DOHH2 (cell line): ENCODE measurements at regions not wholly inside any gene's neighbourhood (a gene's known extent, or its start where the extent isn't known, plus 50 kb on each side); places are given as distances from the start of the nearest gene placed in this dataset.

Source experiments
- H3F3A ChIP-seq: fragments of 200-600 bp; sonication (generic), shearing (Covaris generic); 2 replicates; pipeline ENCODE4 v1.6.0; 2016; ENCODE audit warnings: antibody characterized with exemption, mild to moderate bottlenecking; ENCODE audit not compliant: control insufficient read depth, insufficient read depth
- H3K27ac ChIP-seq: fragments of 200-600 bp; sonication (generic); 2 replicates; pipeline ENCODE4 v1.5.1; 2014; ENCODE audit warnings: low read depth, mild to moderate bottlenecking, low read length, moderate library complexity
- H3K27me3 ChIP-seq: fragments of 200-600 bp; sonication (generic); 2 replicates; pipeline ENCODE4 v1.6.1; 2014; ENCODE audit warnings: mild to moderate bottlenecking, low read length, mixed read lengths; ENCODE audit not compliant: control insufficient read depth
- H3K36me3 ChIP-seq: fragments of 200-600 bp; sonication (generic); 2 replicates; pipeline ENCODE4 v1.6.1; 2014; ENCODE audit warnings: mild to moderate bottlenecking, low read length, moderate library complexity, mixed read lengths; ENCODE audit not compliant: control insufficient read depth
- H3K4me1 ChIP-seq: fragments of 200-600 bp; sonication (generic); 2 replicates; pipeline ENCODE4 v1.6.1; 2014; ENCODE audit warnings: mild to moderate bottlenecking, low read length, mixed read lengths; ENCODE audit not compliant: control insufficient read depth
- H3K4me2 ChIP-seq: fragments of 200-600 bp; sonication (generic); 2 replicates; pipeline ENCODE4 v1.6.0; 2014; ENCODE audit warnings: mild to moderate bottlenecking, low read length, moderate library complexity
- H3K4me3 ChIP-seq: fragments of 200-600 bp; sonication (generic); 2 replicates; pipeline ENCODE4 v1.5.1; 2014; ENCODE audit warnings: mild to moderate bottlenecking, low read length, mixed read lengths
- H3K79me2 ChIP-seq: fragments of 200-600 bp; sonication (generic); 2 replicates; pipeline ENCODE4 v1.6.1; 2014; ENCODE audit warnings: mild to moderate bottlenecking, low read length, mixed read lengths; ENCODE audit not compliant: control insufficient read depth
- H3K9me2 ChIP-seq: fragments of 200-600 bp; sonication (generic); replicated peaks from 2 replicates; pipeline ENCODE4 v1.6.1; 2014; ENCODE audit warnings: mild to moderate bottlenecking, low read length, mixed read lengths; ENCODE audit not compliant: control insufficient read depth
- H3K9me3 ChIP-seq: fragments of 200-600 bp; sonication (generic); 2 replicates; pipeline ENCODE4 v1.6.1; 2014; ENCODE audit warnings: antibody characterized with exemption, low read length, mixed read lengths; ENCODE audit not compliant: control insufficient read depth, insufficient read depth
- H4K20me1 ChIP-seq: fragments of 200-600 bp; sonication (generic); 2 replicates; pipeline ENCODE4 v1.6.0; 2014; ENCODE audit warnings: low read depth, mild to moderate bottlenecking, antibody characterized with exemption, low read length, moderate library complexity; ENCODE audit not compliant: control insufficient read depth, insufficient read depth
- CTCF ChIP-seq: fragments of 200-600 bp; sonication (generic); IDR thresholded peaks from one replicate; pipeline ENCODE4 v1.5.1; 2014; ENCODE audit warnings: antibody characterized with exemption, mild to moderate bottlenecking, low read depth, low read length; ENCODE audit not compliant: poor library complexity, severe bottlenecking
- EZH2phosphoT487 ChIP-seq: fragments of 200-600 bp; sonication (generic); IDR thresholded peaks from 2 replicates; pipeline ENCODE4 v1.6.1; 2017; ENCODE audit warnings: borderline replicate concordance, mild to moderate bottlenecking, antibody characterized with exemption, low read length, moderate library complexity, mixed read lengths

GRCh38 chr20:50285376-50286173, 94.9 kb downstream of the CEBPB start:
- Histone ChIP-seq H3F3A (peaks cover 11% of the 10 kb centered on the region), H3K4me1 (peaks cover 38% of the 10 kb centered on the region), H3K27ac (peak overlapping the region; percentile 81)

GRCh38 chr20:50286174-50286511, 95.5 kb downstream of the CEBPB start:
- Histone ChIP-seq H3K36me3 (no peaks in the 10 kb centered on the region), H3K27me3 (no peaks in the 10 kb centered on the region), H3F3A (peaks cover 11% of the 10 kb centered on the region), H3K79me2 (no peaks in the 10 kb centered on the region), H3K4me1 (peaks cover 38% of the 10 kb centered on the region), H3K27ac (peak overlapping the region; percentile 81), H3K4me3 (peak overlapping the region; percentile 65), H3K9me3 (no peaks in the 10 kb centered on the region), H3K9me2 (no peaks in the 10 kb centered on the region), H4K20me1 (no peaks in the 10 kb centered on the region), H3K4me2 (peak overlapping the region; percentile 86)
- TF ChIP-seq CTCF = no peak
- TF ChIP-seq EZH2phosphoT487 = no peak

More at GRCh38 chr20:50285376-50286173, 94.9 kb downstream of the CEBPB start:
- Histone ChIP-seq H3K36me3 (no peaks in the 10 kb centered on the region), H3K9me3 (no peaks in the 10 kb centered on the region), H3K27me3 (no peaks in the 10 kb centered on the region), H3K9me2 (no peaks in the 10 kb centered on the region), H4K20me1 (no peaks in the 10 kb centered on the region), H3K4me2 (peak overlapping the region; percentile 86), H3K79me2 (no peaks in the 10 kb centered on the region), H3K4me3 (peak overlapping the region; percentile 65)
- TF ChIP-seq EZH2phosphoT487 (no peak), CTCF (no peak)

GRCh38 chr20:50286609-50287008, 96.0 kb downstream of the CEBPB start:
- no peaks in the 10 kb centered on the region for H3K9me2 ChIP-seq
- peaks cover 38% of the 10 kb centered on the region for H3K4me1 ChIP-seq
- peak overlapping the region; percentile 65 for H3K4me3 ChIP-seq
- H4K20me1 ChIP-seq = no peaks in the 10 kb centered on the region
- H3K79me2 ChIP-seq = no peaks in the 10 kb centered on the region
- peak overlapping the region; percentile 86 for H3K4me2 ChIP-seq
- TF ChIP-seq EZH2phosphoT487 (no peak), CTCF (no peak)
- H3K9me3 ChIP-seq = no peaks in the 10 kb centered on the region
- H3K27me3 ChIP-seq = no peaks in the 10 kb centered on the region
- H3F3A ChIP-seq = peaks cover 11% of the 10 kb centered on the region
- H3K36me3 ChIP-seq = no peaks in the 10 kb centered on the region
- peak overlapping the region; percentile 81 for H3K27ac ChIP-seq
